ENCODE measurements at regions not wholly inside any gene's neighbourhood (a gene's known extent, or its start where the extent isn't known, plus 50 kb on each side); places are given as distances from the start of the nearest gene placed in this dataset.
"Not testable (repeated sequence)": the region's sequence is repeated elsewhere in the genome, so short reads cannot be mapped to it uniquely, and the experiment has no call there.

DNA sequence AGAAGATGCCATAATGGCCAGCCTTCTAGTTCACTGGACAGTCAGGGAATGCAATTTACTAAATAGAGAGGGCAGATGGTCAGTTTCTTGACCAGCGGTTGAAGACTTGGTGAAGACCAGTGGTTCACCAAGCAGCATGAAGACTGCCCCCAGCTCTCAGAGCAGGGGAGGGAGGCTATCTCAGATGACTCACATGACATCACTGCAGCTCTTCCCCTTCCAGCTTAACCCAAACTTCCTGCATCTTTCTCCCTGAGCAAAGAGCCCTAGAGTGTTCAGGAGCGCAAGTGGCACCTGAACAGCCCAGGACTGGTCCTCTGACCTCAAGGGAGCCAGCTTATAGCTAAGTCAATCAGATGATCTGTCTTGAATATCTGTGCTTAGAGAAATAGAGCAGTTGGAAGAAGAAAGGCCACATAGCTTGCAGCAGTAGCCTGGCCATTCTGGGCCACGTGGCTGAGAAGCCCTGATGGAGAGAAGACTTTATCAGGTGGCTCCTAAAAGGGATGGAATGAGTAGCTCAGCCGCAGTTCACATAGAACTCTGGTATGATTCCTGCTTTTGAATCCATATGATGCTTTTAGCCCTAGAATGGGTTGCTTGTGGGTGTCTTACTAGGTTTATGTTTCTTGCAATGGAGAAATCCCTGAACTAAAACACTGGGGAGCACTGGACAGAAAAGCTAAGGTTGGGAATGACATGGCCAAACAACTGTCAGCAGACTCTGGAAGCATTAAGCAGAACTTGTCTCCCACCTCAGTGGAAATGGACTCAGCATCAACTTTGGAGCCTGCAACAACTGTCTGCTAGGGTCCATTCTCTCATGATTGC, 392.1 kb upstream of the CCL2 start:
- no peak for DNase-seq

DNA sequence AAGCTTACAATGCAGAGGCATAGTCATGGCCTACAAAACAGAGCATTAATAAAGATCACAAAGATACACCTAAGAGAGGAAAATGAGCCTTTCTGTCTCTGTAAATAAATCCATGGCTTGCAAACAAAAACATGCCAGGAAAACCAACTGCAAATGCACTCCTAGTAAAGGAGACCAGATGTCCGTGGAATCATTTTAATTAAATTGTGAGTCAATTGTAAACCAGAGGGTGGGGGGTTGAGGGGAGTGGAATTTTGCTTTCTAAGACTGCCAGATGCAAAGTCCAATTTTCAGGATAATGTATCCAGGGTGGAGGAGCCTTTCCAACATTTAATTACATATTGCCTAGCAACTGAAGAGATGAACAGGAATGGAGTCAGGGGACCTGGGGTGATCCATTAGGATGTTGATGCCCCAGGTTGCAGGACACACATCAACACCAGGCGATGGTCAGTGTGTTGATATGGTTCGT, 390.3 kb upstream of the CCL2 start:
- no peak for DNase-seq

- DNase-seq: no peak
These were observed 386.2 kb upstream of the CCL2 start for GRCh38 chr17:33868899-33869298.

DNA sequence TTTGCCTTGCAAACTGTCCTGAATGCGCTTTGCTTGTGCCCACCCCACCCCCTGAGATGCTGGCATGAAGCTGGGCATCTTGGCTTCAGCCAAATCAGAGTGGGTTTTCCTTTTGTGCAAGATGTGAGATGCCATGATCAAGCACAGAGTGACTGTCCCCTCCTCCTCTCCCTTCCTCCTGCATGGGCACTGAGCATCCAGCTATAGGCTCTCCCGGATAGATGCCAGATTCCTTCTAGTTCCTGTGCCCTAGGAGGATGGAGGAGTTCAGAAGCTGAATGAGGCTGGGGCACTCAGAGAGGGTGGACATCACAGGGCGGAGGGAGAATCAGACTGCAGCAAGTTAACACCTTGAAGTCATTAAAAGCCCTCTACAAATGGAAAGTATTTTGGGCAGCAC, 384.1 kb upstream of the CCL2 start:
- DNase-seq: no peak

- no peak for DNase-seq
These were observed 383.2 kb upstream of the CCL2 start for GRCh38 chr17:33871720-33872540.

- DNase-seq: no peak
These were observed 381.9 kb upstream of the CCL2 start for GRCh38 chr17:33873201-33873617.

DNA sequence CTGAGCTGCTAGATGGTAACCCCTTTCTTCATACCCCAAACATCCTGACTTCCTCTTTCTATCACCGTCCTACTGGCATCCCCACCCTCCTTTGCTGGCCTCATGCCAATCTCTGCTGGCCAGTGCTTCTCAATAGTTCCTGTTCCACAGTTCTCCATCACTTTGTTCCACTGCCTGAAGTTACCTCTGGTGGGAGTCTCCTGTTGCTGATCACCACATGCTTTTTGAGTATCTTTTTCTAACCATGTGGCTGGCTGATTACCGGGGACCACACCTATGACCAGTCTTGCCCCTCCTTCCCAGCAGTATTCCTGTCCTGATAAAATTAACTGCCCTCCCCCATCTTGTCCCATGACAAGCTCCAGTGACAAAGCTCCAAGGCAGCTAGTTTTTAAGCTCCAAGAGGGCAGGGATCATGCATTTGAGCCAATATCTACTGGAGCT, 380.4 kb upstream of the CCL2 start:
- DNase-seq: no peak

DNA sequence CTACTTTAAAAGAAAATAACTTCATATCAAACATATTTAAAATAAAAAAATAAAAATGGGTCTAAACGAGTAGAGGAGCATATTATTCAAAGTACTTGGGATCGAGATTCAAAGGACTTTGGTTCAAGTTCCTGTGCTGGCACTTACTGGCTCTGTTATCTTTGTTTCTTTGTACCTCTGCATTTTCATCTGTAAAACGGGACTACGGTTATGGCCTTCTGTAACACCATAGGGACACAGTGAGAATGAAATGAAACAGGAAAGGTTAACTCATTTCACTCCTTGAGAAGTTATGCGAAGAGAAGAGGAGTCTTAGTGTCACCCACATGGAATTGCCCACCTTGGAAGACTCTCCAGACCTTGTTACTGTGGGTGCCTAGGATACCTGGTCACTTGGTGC, 379.1 kb upstream of the CCL2 start:
- no peak for DNase-seq

DNA sequence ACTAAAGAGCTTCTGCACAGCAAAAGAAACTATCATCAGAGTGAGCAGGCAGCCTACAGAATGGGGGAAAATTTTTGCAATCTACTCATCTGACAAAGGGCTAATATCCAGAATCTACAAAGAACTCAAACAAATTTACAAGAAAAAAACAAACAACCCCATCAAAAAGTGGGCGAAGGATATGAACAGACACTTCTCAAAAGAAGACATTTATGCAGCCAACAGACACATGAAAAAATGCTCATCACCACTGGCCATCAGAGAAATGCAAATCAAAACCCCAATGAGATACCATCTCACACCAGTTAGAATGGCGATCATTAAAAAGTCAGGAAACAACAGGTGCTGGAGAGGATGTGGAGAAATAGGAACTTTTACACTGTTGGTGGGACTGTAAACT, 372.8 kb upstream of the CCL2 start:
- DNase-seq: not testable (repeated sequence)

GRCh38 chr17:33882677-33883076, 372.4 kb upstream of the CCL2 start:
- not testable (repeated sequence) for DNase-seq

DNA sequence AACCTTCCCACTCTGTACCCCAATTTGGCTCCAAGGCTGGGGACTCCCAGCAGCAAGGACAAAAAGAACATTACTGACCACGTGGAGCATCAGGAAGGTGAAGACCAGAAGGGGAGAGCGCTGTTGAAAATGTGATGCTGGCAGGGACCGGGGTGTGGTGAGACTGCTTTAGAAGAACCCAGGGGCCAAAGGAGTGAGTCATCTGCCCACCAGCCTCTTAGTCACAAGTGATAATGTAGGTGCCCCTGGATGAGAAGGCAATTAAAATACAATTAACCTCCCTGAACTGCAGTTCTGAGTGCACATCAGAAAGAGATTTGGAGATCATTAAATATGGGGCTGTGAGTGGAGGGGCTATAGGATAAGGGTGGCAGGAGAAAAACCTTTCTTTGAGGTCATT, 366.6 kb upstream of the CCL2 start:
- DNase-seq: no peak

GRCh38 chr17:33889040-33889439, 366.0 kb upstream of the CCL2 start:
- DNase-seq: no peak

GRCh38 chr17:33889766-33890165, 365.3 kb upstream of the CCL2 start:
- no peak for DNase-seq

DNA sequence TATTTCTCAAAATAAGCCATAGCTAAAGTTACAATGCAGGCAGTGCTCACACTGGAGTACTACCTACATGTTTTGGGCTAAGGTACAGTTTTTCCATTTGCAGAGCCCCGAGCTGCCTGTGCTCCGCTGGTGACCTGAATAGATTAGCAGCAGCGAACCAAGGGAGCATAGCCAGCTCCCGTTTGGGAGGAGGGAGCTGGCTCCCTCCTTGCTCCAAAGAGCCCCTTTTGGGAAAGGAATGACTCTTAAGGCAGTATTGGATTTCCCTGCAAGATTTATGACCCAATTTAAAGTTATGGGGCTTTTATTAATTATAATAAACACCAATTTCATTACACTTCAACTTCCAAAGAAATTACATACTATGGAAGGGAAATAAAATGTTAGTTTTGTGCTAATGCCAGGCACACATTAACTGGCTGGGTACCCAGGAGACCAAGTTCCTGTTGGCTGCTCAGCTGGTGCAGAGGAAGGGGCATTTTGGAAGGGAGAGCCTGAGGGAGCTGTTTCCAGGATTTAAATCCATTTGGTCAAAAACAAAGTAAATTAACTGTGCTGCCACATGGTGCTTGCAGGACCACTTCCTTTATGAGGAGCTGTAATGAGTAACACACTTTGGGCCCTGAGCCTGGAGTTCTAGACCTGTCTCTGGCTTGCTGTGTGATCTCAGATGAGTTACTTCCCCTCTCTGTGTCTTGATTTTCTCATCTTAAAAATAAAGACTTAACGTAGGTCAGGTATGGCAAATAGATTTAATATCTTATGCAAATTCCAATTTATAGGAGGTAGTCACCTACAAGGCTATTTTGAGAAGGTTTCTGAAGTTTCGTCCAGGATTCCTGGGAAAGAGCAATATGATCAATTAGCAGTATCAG, 362.1 kb upstream of the CCL2 start:
- DNase-seq: no peak

DNA sequence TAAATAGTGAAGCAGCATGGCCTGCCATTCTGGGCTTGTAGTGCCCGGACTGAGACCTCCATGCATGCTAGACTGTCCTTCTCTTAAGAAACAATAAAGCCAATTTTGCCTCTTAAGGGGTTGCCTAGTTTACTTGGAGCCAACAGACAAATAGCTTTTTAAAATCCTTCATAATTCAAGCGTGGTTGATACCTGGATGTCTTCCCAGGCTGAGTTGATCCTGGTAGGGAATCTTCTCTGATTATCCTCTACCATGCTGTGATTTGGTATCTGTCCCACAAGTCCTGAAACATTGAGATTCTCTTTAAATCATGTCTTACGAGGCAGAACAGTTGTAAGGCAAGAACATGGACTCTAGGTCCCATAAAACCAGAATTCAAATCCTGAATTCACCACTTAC, 359.6 kb upstream of the CCL2 start:
- no peak for DNase-seq

DNA sequence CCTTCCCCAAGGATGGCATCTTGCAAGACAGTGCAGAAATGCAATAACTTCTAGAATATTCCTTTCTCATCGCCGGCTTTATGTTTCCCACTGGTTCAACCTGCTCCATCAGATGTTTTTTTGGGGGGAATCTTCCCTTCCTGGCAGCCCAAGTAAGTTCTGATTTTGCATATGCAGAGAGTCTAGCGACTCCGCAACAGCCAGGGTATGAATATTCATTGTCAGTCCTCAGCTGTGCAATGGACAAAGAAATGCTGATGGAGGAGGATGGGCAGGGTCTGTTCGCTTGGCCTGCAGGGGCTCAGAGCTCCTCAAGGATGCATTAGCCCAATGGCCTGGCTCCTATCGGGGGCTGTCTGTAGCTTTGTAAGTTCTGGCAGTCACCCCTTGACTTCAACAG, 358.8 kb upstream of the CCL2 start:
- DNase-seq: no peak

GRCh38 chr17:33901085-33901484, 354.0 kb upstream of the CCL2 start:
- no peak for DNase-seq

- no peak for DNase-seq
These were observed 352.1 kb upstream of the CCL2 start for GRCh38 chr17:33902901-33903449.

GRCh38 chr17:33904476-33904875, 350.6 kb upstream of the CCL2 start:
- no peak for DNase-seq

DNA sequence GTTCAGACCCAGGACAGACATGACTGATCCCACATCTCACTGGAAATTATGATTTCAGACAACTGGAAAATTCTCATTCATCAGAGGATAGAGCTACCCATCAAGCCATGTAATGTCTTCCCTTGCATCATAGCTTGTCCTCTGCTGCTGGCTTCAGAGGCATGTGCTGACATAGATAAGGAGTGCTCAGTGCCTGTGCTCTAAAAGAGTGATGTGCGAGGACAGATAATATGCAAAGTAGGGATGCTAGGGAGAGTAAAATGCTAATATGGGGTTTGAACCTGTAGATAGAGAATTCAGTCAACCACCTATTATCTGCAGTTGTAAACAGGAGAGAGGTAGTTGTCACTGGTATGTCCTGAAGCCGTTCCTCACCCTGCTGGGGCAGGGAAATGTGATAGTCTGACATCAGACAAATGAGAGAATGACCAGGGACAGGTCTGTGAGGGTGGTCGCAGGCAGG, 349.7 kb upstream of the CCL2 start:
- DNase-seq: no peak

- DNase-seq: no peak
These were observed 346.6 kb upstream of the CCL2 start for GRCh38 chr17:33908363-33909064.
